NCI-H82 treated with DMSO at 0.1 percent for 48 hours (cell line): ENCODE measurements at regions not wholly inside any gene's neighbourhood (a gene's known extent, or its start where the extent isn't known, plus 50 kb on each side); places are given as distances from the start of the nearest gene placed in this dataset.

Experiments
- DNase-seq: peaks from one replicate; lab custom pipeline; 2025; ENCODE audit not compliant: unreplicated experiment; lab: John Stamatoyannopoulos, UW

GRCh38 chr12:27907766-27908165 lies 64.8 kb downstream of the PTHLH start:
- DNase-seq = no peak

DNA sequence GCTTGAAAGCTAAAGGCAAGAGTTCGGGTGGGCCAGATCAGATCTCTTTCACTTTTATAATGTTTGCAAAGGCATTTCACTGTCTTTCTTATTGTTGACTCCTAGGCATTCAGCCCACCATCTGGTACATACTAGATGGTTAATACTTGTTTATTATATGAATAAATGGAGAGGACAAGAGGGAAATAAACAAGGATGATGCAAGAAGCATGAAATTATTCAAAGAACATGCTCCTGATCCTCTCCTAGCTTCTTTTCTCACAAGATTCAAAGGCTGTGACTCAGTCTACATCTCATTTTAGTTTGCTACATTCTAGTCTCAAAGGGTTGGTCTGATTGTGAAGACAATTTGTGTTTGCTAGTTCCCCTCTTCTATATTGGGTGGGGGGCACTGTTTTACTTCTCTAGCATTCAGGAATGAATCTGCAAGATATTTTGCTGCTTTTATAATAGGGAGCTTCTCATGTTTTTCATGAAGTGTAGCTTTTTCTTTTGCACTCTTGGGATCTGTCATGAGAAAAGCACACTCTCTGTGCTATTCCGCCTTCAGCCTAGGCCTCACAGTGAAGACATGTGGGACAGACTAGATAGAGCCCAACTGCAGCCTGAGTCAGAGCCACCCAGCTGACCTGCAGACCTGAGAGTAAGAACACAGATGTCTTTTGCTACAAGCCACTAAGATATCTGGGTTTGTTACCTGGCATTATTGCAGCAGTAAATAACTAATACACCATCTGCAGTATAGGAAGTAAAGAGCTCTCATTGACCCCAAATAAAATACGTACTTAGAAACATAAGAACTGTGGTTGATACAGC lies 65.7 kb downstream of the PTHLH start:
- no peak for DNase-seq

DNA sequence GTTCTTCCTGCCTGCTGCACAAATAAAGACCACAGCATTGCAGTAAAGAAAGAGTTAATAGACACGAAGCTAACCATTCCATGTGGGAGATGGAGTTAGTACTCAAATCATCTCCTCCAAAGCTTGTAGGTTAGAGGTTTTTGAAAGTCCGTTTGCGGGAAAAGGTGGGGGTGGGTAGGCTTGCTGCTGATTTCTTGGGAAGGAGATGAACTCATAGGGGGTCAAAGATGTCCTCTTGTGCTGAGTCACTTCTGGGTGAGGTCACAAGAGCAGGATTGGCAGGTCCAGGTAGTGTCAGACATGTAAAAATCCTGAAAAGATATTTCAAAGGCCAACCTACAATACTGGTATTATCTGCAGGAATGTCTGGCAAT lies 66.4 kb downstream of the PTHLH start:
- DNase-seq = no peak

DNA sequence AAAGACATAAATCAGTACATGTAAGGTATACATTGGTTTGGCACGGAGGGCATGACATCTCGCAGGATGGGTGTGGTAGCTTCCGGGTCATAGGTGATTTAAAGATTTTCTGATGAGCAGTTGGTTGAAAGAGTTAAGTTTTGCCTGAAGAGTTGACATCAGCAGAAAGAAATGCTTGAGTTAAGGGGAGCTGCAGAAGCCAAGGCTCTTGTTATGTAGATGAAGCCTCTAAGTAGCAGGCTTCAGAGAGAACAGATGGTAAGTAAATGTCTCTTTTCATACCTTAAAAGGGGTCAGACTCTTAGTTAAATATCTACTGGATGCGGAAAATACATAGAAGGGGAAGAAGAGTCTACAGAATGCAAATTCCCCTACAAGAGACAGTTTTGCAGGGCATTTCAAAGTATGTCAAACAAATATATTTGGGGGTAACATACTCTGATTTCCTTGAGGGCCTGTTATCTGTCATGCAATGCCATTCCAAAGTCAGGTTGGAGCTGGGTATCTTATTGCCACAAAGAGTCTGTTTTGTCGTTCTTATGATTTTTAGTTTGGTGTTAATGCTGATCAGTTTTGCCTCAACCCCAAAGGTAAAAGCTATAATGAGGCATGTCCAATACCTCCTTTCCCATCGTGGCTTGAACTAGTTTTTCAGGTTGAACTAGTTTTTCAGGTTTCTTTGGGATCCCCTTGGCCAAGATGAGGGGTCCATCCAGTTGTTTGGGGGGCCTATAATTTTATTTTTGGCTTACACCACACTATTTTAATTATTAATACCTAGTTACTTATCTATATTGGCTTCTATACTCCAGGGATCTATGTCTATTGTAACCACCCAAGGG lies 67.0 kb downstream of the PTHLH start:
- DNase-seq = no peak

- no peak for DNase-seq
Observed at GRCh38 chr12:27902651-27903050, 69.9 kb downstream of the PTHLH start.

DNA sequence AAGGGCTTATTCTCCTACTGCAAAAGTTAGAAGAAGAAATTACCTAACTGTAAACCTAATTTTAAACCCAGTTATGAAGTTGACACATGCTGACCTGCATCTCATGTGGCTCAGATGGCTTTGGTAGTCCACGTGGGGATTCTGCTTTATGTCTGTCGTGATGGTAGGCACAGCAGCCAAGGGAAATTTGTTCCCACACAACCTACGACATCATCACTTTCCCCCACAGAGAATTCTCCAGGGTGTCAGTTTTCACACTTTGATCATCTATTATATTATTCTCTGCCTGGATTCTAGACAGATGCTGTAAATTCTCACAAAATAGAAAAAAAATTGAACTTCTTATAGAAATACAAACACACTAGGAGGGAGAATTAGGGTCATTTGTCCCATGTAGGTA lies 70.6 kb downstream of the PTHLH start:
- no peak for DNase-seq

- DNase-seq = no peak
Observed at GRCh38 chr12:27900920-27901879, 71.3 kb downstream of the PTHLH start.

DNA sequence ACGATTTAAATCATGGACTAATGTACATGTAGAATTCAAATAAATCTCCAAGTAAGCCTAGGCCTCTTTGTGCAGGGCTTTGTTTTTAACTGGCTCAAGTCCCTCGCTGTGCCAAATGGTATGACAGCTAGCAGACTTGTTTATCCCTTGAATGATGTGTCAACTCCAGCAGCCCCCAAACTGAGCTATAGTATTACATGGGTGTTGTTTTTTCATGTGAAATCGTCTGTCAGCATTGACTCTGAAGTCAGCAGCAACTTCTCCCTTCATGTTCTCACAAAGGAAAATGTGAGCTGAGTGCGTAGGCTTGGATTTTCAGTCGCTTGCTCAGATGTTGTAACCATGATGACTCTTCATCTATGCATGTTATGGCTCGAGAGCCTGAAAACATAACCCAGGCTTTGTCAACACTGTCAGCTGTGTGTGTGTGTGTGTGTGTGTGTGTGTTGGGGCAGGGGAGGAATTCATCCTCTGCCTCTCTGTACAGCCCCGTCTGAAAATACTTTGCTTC lies 73.3 kb downstream of the PTHLH start:
- peak; percentile 66 for DNase-seq

GRCh38 chr12:27898022-27898421 lies 74.5 kb downstream of the PTHLH start:
- no peak for DNase-seq

GRCh38 chr12:27896419-27896990 lies 76.0 kb downstream of the PTHLH start:
- DNase-seq = no peak

DNA sequence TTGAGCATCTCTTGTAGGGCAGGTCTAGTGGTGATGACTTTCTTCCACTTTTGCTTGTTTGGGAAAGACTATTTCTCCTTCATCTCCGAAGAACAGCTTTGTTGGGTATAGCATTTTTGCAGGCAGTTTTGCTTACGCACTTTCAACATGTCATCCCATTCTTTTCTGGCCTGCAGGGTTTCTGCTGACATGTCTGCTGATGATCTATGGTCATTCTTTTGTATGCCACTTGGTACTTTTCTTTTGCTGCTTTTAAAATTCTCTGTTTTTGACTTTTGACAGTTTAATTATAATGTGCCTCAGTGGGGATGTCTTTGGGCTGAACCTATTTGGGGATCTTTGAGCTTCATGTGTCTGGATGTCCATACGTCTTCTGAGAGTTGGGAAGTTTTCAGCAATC lies 78.2 kb downstream of the PTHLH start:
- DNase-seq = no peak

DNA sequence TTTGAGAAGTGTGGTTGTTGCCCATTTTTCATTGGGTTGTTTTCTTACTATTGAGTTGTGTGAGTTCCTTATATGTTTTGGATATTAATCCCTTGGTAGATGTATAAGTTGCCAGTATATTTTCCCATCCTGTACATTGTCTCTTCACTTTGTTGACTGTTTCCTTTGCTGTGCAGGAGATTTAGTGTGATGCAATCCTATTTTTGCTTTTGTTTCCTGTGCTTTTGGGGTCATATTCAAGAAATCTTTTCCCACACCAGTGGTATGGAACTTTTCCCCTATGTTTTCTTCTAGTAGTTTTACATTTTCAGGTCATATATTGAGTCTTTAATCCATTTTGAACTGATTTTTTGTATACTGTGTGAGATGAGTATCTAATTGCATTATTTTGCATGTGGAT lies 92.8 kb downstream of the PTHLH start:
- DNase-seq = no peak

DNA sequence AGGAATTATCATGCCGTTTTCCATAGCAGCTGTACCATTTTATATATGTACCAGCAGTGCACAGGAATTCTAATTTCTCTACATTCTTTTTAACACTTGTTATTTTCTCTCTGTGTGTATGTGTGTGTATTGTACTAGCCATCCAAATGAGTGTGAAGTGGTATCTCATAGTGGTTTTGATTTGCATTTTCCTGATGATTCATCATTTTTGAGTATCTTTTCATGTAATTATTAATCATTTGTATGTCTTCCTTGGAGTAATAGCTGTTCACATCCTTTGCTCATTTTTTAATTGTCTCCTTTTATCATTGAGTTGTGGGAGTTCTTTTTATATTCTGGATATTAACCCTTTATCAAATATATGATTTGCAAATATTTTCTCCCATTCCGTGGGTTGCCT lies 95.6 kb upstream of the MANSC4 start:
- DNase-seq = no peak

GRCh38 chr12:27873010-27873409 lies 93.0 kb upstream of the MANSC4 start:
- DNase-seq = no peak

DNA sequence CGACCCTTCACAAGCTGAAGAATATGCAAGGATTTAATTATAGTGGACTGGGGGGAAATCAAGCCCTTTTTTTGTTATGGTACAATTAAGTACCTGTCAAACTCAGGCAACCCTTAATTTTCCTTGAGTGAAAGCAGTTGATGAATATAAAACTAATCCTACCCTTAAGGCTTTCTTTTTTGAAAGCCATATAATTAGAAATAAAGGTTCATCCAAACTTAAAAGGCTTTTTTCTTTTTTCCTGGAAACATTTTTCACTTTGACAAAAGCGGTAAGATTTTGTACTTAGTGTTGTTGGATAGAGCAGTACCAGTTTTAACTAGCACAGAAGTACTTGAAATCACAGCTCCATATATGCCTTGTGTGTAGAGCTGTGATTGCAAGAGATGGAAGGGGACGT lies 91.9 kb upstream of the MANSC4 start:
- DNase-seq = no peak

DNA sequence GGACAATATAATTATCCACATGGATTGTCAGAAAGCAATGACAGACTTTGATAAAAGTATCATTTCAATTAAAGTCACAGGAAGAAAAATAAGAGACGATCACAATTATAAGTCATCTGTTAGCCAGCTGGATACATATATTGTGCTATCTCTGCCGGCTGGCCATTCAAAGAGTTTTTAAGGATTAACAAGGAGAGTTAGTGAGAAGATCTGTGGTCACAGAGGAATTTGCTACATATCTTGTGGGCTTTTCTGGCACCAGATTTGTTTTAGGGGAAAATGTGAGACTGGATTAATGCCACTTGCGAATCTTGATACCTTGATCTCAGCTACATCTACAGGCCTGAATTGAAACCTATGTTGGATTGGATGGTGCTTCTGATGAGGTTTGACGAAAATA lies 90.9 kb upstream of the MANSC4 start:
- no peak for DNase-seq

GRCh38 chr12:27869567-27869966 lies 89.5 kb upstream of the MANSC4 start:
- DNase-seq = peak; percentile 68

DNA sequence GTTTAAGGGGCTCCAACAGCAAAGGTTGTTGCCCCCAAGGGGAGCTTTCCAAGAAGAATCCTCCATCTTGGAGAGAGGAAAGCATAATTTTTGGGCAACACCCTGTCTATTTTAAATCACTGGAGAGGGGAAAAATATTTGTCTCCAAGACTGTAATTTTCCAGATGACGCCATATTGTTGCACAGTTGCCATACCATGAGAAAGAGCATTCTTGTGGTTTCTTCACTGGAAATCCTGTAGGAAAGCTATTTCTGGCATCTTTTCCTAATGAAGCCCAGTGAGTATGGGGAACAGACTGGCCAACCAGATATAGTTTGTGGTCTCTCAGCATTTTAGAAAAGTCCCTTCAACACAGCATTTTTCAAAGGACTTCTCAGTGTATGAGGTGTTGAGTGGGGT lies 88.1 kb upstream of the MANSC4 start:
- DNase-seq = no peak

DNA sequence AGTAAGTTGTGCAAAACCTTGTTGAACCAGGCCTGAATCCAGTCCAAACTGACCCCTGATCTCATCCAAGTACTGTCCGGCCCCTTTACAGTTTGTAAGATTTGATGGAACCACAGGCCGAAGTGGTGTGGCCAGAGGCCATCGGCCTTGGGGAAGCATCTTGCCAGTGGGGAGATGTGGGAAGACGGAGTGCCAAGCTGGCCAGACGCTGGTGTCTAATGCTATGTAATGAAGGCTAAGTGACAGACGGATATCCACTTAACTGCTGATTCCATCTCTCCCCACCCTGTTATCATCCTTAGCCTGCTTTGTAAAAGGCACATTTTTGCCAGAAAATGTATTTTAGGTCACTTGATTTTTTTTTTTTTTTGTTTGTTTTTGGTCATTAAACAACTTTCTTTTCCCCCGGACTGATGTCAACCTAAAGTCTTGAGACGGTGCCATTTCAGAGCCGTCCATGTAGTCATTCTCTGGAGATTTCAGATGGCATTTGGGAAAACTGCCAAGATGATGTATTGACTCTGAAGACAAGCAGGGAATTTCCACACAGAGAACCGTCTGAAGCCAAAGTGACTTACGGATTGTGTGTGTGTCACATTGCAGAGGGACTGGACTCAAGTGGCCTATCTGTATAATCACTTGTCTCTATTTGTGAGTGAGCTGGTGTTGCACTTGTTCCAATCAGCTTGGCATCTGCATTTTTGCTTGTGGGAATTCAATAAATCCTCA lies 86.5 kb upstream of the MANSC4 start:
- peak; percentile 58 for DNase-seq

DNA sequence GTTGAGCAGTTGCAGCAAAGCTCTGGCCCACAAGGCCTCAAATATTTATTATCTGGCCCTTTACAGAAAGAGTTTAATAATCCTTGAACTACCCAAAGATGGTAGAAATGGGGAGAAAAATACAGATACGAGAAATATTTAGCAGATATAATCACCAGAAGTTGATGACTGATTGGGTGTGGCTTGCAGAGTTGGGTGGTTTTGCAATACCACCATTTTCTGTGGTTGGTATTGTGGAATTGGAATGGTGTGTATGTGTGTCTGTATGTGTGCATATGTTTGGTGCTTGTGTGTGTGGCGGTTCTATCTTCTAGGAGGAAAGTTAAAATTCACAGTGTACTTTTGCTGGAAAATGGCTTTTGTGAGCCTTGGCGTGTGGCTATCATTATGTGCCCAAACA lies 85.4 kb upstream of the MANSC4 start:
- no peak for DNase-seq
